Omental fat pad (tissue), 3 donors: ENCODE measurements at regions not wholly inside any gene's neighbourhood (a gene's known extent, or its start where the extent isn't known, plus 50 kb on each side); places are given as distances from the start of the nearest gene placed in this dataset.

ENCODE experiments used
- ATAC-seq: fragments of 150-250 bp; one replicate; pipeline ENCODE4 v1.9.1; 2016; ENCODE audit warnings: mild to moderate bottlenecking, moderate library complexity; ENCODE audit not compliant: low FRiP score
- DNase-seq: peaks from one replicate; pipeline ENCODE4 v3.0.0-alpha.2; 2019; ENCODE audit warnings: low spot score
- CTCF ChIP-seq, 3 donors: fragments of 450-650 bp; IDR thresholded peaks; one replicate each; pipeline ENCODE4 v1.5.1; 2016 to 2017; ENCODE audit warnings: antibody characterized with exemption in 3 of 3, mild to moderate bottlenecking in 3 of 3, moderate library complexity in 2 of 3

GRCh38 chr2:753123-753522, 75.9 kb upstream of the TMEM18 start:
- TF ChIP-seq CTCF (IDR thresholded peaks at IDR 0.05) = no peak
- ATAC-seq (no peak), DNase-seq (no peak)

GRCh38 chr2:751474-751873, 74.3 kb upstream of the TMEM18 start:
- TF ChIP-seq CTCF (IDR thresholded peaks at IDR 0.05) = no peak
- ATAC-seq = no peak
- DNase-seq = no peak

- no peak for TF ChIP-seq CTCF (IDR thresholded peaks at IDR 0.05)
- ATAC-seq = no peak
These were observed 73.4 kb upstream of the TMEM18 start for GRCh38 chr2:750628-751027.

GRCh38 chr2:747762-748351, 70.7 kb upstream of the TMEM18 start:
- ATAC-seq (no peak), DNase-seq (no peak)
- TF ChIP-seq CTCF (IDR thresholded peaks at IDR 0.05) = no peak

More at GRCh38 chr2:750628-751027, 73.4 kb upstream of the TMEM18 start:
- DNase-seq = no peak

- TF ChIP-seq CTCF (IDR thresholded peaks at IDR 0.05) = no peak
- no peak for DNase-seq
These were observed 69.5 kb upstream of the TMEM18 start for GRCh38 chr2:746697-747096.

DNA sequence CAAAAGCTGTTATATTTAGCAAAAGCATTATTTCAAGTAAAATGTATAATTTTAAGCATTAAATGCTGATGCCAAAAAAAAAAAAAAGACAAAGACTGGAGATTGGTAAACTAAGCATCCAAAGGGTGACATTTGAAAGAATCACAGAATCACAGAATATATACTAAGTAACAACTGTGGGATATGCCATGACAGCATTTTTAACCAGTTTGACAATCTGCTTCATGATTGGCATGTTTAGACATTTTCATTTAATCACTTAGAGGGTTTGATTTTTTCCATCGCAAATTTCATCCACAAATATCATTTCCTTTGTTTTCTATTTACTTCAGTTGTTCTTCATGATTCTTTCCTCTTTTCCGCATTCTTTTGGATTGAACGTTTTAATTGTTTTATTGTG, 66.9 kb upstream of the TMEM18 start:
- DNase-seq = no peak
- no peak for ATAC-seq
- no peak for TF ChIP-seq CTCF (IDR thresholded peaks at IDR 0.05)

More at GRCh38 chr2:746697-747096, 69.5 kb upstream of the TMEM18 start:
- ATAC-seq = no peak

DNA sequence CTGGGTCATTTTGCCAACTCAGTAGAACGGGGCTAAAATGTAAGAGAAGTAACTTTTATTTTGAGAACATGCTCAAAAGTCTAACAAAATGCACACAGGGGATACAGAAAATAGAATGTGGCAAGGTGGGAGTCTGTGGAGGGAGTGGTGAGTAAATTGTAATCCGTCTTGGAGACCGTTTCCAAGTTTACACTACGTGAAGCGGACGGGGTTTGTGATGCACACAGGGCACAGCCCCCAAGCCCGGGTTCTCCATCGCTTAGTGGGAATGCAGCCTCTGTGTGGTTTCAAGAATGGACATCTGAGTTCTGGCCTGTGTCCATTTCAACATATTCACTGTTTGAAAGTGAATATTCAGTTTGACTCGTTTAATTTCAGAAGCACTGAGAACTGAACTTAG, 65.0 kb upstream of the TMEM18 start:
- DNase-seq (no peak), ATAC-seq (no peak)
- TF ChIP-seq CTCF (IDR thresholded peaks at IDR 0.05) = no peak
